ENCODE measurements at regions not wholly inside any gene's neighbourhood (a gene's known extent, or its start where the extent isn't known, plus 50 kb on each side); places are given as distances from the start of the nearest gene placed in this dataset.

DNA sequence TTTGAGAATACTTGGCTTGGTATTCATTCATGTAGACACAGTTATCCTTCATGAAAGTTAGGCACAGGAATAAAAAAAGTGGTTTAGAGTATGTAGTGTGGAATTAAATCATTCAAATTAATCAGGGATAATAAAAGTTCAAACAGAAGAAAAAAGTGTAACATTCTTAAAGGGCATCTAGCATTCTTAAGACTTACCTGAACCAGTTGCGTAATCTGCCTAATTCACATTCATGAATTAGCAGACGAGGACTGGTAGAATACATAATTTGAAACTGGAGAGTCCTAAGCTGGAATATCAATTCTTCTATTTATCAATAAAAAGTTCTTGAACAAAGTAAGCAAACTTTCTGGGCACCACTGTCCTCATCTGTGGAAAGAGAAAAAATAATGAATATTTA lies 157.0 kb upstream of the DEPDC1 start:
- TF ChIP-seq CTCF (IDR thresholded peaks at IDR 0.05) (no peak), POLR2AphosphoS5 (IDR thresholded peaks at IDR 0.05) (no peak)

All from breast epithelium (tissue), 3 donors.